GM19452 (cell line): ENCODE measurements at regions not wholly inside any gene's neighbourhood (a gene's known extent, or its start where the extent isn't known, plus 50 kb on each side); places are given as distances from the start of the nearest gene placed in this dataset.
"Not testable (repeated sequence)": the region's sequence is repeated elsewhere in the genome, so short reads cannot be mapped to it uniquely, and the experiment has no call there.

Experiments
- ATAC-seq: cut with Tn5 transposase; IDR thresholded peaks from one replicate; pipeline ENCODE4 v1.9.1; 2021; ENCODE audit not compliant: unreplicated experiment

GRCh38 chr2:136295168-136295567, 177.2 kb upstream of the CXCR4 start:
- no peak for ATAC-seq

- no peak for ATAC-seq
Measured at GRCh38 chr2:136291871-136292270, 173.9 kb upstream of the CXCR4 start.

GRCh38 chr2:136290326-136290725, 172.4 kb upstream of the CXCR4 start:
- no peak for ATAC-seq

GRCh38 chr2:136288249-136288648, 170.3 kb upstream of the CXCR4 start:
- ATAC-seq = no peak

DNA sequence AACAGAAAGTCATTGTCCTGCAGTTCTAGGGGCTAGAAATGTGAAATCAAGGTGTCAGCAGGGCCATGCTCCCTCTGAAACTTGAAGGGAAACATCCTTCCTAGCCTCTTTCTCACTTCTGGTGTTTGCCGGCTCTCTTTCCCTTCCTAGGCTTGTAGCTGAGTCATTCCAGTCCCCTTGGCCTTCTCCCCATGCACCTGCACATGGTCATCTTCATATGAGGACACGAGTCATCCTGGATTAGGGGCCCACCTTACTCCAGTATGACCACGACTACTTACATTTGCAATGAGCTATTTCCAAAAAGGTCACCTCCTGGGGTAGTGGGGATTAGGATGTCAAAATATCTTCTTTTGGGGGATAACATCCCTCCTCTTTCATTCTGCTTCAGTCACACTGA, 168.5 kb upstream of the CXCR4 start:
- ATAC-seq = no peak

DNA sequence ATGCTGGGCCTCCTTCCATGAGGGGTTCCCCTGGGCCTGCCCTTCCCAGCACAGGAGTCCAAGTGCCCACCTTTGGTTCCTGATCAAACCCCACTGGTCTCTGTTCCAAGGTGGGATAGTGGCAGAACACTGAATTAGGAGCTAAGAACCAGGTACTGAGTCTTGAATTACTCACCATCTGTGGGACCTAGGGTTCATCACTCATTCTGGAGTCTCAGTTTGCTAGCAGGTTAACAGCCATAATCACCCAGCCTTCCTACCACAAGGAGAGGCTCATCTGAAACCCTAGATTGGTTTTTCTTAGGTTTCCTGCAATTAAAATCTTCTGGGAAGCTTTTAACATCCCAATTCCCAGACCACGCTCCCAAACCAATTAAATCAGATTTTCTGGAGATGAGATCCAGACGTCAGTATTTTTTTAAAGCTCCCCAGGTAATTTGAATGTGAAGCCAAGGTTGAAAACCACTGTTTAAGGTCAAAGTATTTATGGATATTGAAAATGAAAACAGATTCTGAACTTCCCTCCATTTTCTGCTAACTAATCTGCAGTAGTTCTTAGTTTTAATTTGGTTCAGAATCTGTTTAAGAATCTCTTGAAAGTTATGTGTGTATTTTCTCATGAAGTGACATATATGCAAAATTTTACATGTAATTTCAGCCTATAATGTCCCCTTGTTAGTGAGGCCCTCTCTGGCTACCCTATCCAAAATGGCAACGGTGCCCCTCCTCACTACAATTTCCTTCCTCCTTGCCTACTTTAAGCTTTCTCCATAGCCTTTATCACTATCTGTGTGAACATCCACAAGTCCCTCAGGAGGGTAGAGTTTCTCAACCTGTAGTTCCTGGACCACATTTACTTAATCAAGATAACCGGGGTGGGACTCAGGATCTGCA, 166.5 kb upstream of the CXCR4 start:
- peak; percentile 51 for ATAC-seq

DNA sequence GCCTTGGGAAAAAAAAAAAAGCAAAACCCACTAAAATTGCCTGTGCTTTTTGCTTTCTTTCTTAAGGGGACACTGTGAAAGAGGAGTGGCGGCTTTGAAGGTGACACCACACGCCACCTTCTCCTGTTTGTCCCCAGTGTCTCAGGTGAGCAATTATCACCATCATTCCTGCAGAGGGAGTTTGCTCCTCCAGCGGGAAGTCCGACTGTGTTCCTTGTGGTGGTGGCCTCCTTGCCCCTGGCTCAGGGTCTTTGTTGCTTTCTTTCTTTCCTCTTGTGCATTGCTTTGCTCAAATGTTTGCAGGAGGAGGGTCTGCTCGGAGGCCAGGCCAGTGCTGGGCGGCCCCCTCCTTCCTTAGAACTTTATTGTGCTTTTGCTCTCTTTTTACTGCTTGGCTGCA, 164.3 kb upstream of the CXCR4 start:
- ATAC-seq = no peak

DNA sequence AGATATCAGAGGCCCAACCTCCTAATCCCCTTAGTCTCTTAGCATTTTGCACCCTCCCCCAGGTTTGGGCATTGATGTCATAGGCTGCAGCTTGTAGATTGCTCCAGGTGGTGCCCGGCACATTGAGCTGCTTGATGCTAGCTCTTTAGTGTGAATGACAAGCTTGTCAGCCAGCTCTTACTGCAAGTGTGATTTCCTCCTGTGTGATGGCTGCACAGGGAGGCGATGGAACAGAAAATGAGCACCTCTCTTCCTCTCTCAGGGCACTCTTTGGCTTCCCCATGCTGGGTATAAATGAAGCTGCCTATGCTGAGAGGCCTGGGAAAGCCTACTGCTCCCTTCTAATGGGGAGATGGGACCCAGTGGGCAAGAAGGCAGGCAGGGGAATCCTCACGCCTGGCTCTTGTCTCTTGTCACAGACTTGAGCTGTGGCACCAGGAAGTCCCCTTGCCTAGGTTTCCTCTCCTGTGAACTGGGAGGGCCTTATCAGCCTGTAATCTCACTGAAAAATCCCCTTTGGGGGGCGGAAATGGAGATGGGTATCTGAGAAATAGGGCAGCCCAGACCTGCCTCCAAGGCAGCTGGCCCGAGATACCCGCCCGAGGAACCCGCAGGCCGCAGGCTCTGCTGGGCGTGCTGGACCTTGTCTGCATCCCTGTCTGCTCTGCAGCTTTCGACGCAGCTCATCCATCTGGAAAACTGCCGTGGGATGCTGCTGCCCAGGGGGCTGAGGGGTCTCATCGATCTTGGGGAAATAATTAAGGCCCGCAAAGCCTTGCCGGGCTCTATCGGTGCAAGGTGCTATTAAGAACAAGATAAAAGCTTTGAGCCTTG, 163.5 kb upstream of the CXCR4 start:
- no peak for ATAC-seq

GRCh38 chr2:136266346-136266745, 148.4 kb upstream of the CXCR4 start:
- ATAC-seq = not testable (repeated sequence)

DNA sequence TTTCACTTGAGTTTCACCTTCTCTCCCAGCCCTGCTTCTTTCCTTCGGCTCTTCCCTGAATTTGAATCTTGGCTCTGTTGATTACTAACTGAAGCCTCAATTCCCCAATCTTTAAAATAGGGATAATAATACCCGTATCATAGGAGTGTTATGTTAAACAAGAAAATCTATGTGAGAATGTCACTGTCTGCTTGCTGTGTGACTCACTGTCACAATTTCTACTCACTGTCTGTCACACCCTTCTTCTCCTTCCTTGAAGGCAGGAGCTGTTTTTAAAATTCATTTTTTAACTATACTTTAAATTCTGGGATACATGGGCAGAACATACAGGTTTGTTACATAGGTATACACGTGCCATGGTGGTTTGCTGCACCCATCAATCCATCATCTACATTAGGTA, 141.6 kb upstream of the CXCR4 start:
- no peak for ATAC-seq

GRCh38 chr2:136257893-136258292, 139.9 kb upstream of the CXCR4 start:
- no peak for ATAC-seq

DNA sequence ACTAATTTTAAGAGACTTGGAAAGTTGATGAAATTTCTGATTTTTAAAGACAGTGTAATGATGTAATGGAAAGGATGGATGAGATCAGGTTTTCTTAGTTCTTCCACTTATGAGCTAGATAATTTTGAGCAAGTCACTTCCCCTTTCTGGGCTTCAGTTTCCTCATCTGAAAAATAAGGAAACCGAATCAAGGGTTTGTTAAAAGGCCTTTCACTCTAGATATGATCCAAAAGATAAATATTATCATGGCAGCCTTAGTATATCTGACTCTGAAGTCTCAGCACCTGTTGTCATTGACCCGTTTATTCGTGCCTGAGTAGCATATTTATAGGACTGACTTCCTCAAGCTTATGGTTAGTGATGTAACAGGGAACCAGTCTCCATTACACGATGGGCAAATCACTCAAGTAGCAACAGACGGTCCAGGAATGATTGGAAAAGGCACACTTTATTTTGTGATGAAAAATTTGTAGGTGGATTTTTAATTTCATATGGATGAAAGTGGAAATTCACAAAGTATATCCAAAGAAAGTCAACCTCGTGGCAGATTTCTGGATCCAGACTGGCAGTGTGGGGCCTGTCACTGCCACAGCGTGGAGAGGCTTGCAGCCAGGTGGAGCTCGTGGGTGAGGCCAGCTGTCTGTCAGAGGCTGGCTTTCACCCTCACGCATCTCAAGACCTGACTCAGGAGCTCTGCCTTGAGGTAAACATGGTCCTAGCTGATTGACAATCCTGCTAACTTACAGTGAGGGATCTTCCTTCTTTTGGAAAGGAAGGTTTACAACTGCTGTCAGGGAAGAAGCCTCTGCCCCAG, 137.9 kb upstream of the CXCR4 start:
- ATAC-seq = peak; percentile 37

GRCh38 chr2:136255127-136255526, 137.2 kb upstream of the CXCR4 start:
- no peak for ATAC-seq

- ATAC-seq = peak; percentile 43
Measured at GRCh38 chr2:136254681-136255080, 136.7 kb upstream of the CXCR4 start.

DNA sequence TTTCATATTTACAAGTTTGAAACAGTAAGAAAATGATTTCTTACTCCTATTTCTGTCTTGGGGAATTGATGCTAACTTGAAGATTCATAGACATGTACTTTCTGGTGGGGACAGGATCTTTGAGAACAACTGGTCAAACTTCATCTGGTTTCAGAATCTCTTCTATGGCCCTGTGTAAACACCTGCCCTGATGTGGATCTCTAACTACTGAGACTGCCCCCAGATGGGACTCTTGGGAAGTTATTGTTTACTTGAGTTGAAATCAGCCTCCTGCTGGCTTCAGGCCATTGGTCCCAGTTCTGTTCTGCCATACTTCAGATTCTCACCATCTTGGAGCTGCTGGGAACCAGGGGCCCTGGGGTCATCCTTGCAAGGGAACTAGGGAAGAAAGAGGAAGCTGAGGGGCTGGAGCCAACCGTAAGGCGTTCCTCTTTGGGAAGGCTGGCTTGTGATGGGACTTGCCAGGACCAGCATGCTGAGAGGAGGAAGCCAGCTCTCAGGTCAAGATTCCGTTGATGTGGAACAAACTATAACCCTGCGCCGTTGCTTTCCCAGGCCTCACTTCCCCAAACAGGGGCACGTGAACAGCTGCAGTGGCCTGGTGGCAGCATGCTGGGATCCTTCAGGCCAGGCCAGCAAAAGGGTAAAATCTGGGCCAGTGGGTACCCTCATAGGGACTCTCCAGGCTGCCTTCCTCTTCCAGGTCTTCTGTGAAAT, 135.5 kb upstream of the CXCR4 start:
- peak; percentile 36 for ATAC-seq

- ATAC-seq = no peak
Measured at GRCh38 chr2:136251885-136252585, 134.1 kb upstream of the CXCR4 start.

- no peak for ATAC-seq
Measured at GRCh38 chr2:136251197-136251884, 133.4 kb upstream of the CXCR4 start.

- ATAC-seq = no peak
Measured at GRCh38 chr2:136250131-136250530, 132.2 kb upstream of the CXCR4 start.

DNA sequence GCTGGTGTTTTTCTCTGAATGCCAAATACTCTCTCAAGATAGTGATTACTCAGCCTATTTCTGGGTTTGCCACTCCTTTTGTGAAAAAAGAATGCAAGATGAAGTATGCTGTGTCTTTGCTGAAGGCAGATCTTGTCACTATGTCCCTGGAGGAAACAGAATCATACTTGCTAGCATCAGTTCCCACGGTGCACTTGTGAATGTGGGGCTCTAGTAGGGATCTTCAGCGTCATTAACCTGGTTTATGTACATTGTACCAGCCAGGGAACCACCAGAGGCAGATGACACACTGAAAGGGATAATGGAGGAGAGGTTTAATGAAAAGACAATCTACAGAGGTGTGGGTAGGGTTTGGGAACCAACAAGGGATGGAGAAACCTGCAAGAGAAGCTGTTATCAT, 131.0 kb upstream of the CXCR4 start:
- no peak for ATAC-seq
